ENCODE measurements at regions not wholly inside any gene's neighbourhood (a gene's known extent, or its start where the extent isn't known, plus 50 kb on each side); places are given as distances from the start of the nearest gene placed in this dataset.

DNA sequence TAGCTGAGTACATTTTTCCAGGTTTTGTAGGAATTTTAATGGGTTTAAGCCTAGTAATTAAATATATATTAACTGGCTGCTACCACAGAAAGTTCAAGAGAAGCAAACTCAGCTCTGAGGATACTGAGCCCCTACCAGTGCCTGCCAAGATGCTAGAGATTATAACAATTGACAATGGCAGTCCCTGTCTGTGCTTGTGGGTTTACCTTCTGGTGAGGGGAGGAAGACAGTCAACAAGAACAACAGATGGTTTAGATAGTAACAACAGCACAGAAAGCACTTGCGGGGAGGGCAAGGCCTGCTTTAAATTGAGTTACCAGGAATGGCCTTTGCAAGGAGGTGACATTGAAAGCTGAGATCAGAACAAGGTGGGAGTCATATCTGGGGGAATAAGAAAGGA, 56.6 kb upstream of the ARHGEF3 start:
- CTCF ChIA-PET = no interaction called here
- no peak for TF ChIP-seq CTCF (IDR thresholded peaks at IDR 0.05; ENCODE audit: insufficient read depth, low read depth, low read length)

DNA sequence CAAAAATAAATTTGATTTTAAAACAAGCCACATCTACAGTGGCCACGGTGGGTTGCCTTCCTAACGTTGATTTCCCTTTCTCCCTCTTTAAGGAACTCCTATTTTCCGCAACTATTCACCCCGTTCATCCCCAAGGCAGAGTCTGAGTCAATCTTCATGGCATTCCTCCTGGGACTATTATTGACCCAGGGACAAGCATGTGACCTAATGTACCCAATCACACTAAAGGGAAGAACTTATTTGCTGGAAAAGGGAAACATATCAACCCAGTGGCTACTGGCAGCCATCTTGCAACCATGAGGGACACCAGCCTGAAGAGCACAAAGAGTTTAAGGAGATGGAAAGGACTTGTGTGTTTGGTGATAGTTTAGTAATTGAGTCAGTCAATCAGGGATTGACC, 55.4 kb upstream of the ARHGEF3 start:
- H3K36me3 ChIP-seq (ENCODE audit: control insufficient read depth, insufficient read depth, low read length) = no peaks in the 10 kb centered on the region
- no peak overlapping the region for H3K4me3 ChIP-seq (ENCODE audit: low read depth, low read length)
- ChIA-PET POLR2A (no interaction called here), CTCF (interaction anchor here (0.7 to 1.3 kb wide), 4 partner anchors 19 to 131 kb away, joined by 3 to 7 read pairs (median 4); no protein-coding TSS in a partner anchor)
- DNase-seq (ENCODE audit: low read depth) = no peak
- no peak for TF ChIP-seq CTCF (IDR thresholded peaks at IDR 0.05; ENCODE audit: insufficient read depth, low read depth, low read length)
- H3K27me3 ChIP-seq (ENCODE audit: control insufficient read depth, insufficient read depth, low read length) = no peaks in the 10 kb centered on the region

More for the DNA sequence above, 56.6 kb upstream of the ARHGEF3 start:
- POLR2A ChIA-PET = no interaction called here
- Histone ChIP-seq H3K4me3 (ENCODE audit: low read depth, low read length) (no peak overlapping the region), H3K36me3 (ENCODE audit: control insufficient read depth, insufficient read depth, low read length) (no peaks in the 10 kb centered on the region), H3K27me3 (ENCODE audit: control insufficient read depth, insufficient read depth, low read length) (no peaks in the 10 kb centered on the region)
- DNase-seq (ENCODE audit: low read depth) = no peak

GRCh38 chr3:56856752-56857151, 55.0 kb upstream of the ARHGEF3 start:
- no peak overlapping the region for H3K4me3 ChIP-seq (ENCODE audit: low read depth, low read length)
- TF ChIP-seq CTCF (IDR thresholded peaks at IDR 0.05; ENCODE audit: insufficient read depth, low read depth, low read length) = no peak
- CTCF ChIA-PET = interaction anchor here (0.7 to 1.3 kb wide), 4 partner anchors 19 to 132 kb away, joined by 3 to 7 read pairs (median 4); no protein-coding TSS in a partner anchor
- H3K36me3 ChIP-seq (ENCODE audit: control insufficient read depth, insufficient read depth, low read length) = no peaks in the 10 kb centered on the region
- POLR2A ChIA-PET = no interaction called here
- DNase-seq (ENCODE audit: low read depth) = no peak
- no peaks in the 10 kb centered on the region for H3K27me3 ChIP-seq (ENCODE audit: control insufficient read depth, insufficient read depth, low read length)

DNA sequence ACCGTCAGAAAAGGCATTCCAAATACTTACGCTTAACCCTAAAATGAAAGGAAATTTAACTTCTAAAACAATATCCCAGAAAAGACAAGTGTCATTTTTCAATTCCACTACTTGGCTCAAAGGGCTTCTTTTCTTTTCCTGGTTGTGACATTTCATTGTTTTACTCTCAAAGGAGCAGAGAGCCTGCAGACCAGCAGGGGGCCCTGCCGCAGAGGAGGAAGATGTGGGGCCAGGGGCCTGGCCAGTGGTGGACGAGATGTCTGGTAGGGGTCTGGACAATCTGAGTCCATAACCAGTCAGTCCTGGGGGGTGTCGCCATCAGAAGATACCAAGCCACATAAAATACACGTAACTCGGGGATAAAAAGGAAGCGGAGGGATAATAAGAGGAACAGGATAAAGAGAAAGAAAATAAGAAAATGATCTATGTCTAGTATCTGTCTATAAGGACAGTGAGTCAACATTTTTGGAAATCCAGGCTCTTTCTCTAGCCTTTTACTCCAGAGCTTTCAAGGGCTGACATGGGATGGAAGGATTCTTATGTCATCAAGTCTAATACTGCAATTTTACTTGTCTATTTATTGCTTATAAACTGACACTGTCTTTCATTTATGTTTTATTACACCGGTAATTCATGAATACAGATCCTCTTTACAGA, 54.2 kb upstream of the ARHGEF3 start:
- POLR2A ChIA-PET = no interaction called here
- no peak overlapping the region for H3K4me3 ChIP-seq (ENCODE audit: low read depth, low read length)
- peak; percentile 50 for TF ChIP-seq CTCF (IDR thresholded peaks at IDR 0.05; ENCODE audit: insufficient read depth, low read depth, low read length)
- CTCF ChIA-PET = interaction anchor here (1.0 to 1.6 kb wide), 3 partner anchors 18 to 133 kb away, joined by 3 to 7 read pairs (median 4); no protein-coding TSS in a partner anchor
- no peaks in the 10 kb centered on the region for H3K36me3 ChIP-seq (ENCODE audit: control insufficient read depth, insufficient read depth, low read length)
- no peak for DNase-seq (ENCODE audit: low read depth)
- H3K27me3 ChIP-seq (ENCODE audit: control insufficient read depth, insufficient read depth, low read length) = no peaks in the 10 kb centered on the region

- CTCF ChIA-PET = interaction anchor here (1.6 kb wide), 1 partner anchor 133 kb away, joined by 3 read pairs; no protein-coding TSS in a partner anchor
- H3K4me3 ChIP-seq (ENCODE audit: low read depth, low read length) = no peak overlapping the region
- TF ChIP-seq CTCF (IDR thresholded peaks at IDR 0.05; ENCODE audit: insufficient read depth, low read depth, low read length) = no peak
- H3K36me3 ChIP-seq (ENCODE audit: control insufficient read depth, insufficient read depth, low read length) = no peaks in the 10 kb centered on the region
- POLR2A ChIA-PET = no interaction called here
- no peaks in the 10 kb centered on the region for H3K27me3 ChIP-seq (ENCODE audit: control insufficient read depth, insufficient read depth, low read length)
- no peak for DNase-seq (ENCODE audit: low read depth)
Observed at GRCh38 chr3:56854856-56855611, 53.3 kb upstream of the ARHGEF3 start.
